ENCODE measurements at regions not wholly inside any gene's neighbourhood (a gene's known extent, or its start where the extent isn't known, plus 50 kb on each side); places are given as distances from the start of the nearest gene placed in this dataset.

DNA sequence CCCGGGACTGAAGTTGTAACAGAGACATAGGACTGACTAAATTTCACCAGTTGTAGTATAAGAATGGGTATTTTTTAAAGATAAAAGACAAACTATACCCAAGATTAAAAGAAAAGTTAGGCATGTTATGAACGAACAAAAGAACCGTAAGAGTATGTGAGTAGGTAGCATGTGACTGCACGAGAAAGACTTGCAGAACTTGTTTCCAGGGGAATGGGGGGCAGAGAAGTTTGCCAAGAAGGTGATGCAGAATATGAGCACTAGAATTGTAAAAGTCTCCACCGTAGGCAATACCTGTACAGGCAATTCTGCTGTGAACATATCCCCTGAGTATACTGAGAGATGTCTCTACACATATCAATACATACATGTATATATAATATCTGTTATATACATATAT lies 614.7 kb downstream of the PRELID2 start:
- TF ChIP-seq, protein P1, sequence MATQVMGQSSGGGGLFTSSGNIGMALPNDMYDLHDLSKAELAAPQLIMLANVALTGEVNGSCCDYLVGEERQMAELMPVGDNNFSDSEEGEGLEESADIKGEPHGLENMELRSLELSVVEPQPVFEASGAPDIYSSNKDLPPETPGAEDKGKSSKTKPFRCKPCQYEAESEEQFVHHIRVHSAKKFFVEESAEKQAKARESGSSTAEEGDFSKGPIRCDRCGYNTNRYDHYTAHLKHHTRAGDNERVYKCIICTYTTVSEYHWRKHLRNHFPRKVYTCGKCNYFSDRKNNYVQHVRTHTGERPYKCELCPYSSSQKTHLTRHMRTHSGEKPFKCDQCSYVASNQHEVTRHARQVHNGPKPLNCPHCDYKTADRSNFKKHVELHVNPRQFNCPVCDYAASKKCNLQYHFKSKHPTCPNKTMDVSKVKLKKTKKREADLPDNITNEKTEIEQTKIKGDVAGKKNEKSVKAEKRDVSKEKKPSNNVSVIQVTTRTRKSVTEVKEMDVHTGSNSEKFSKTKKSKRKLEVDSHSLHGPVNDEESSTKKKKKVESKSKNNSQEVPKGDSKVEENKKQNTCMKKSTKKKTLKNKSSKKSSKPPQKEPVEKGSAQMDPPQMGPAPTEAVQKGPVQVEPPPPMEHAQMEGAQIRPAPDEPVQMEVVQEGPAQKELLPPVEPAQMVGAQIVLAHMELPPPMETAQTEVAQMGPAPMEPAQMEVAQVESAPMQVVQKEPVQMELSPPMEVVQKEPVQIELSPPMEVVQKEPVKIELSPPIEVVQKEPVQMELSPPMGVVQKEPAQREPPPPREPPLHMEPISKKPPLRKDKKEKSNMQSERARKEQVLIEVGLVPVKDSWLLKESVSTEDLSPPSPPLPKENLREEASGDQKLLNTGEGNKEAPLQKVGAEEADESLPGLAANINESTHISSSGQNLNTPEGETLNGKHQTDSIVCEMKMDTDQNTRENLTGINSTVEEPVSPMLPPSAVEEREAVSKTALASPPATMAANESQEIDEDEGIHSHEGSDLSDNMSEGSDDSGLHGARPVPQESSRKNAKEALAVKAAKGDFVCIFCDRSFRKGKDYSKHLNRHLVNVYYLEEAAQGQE (IDR thresholded peaks at IDR 0.05): no peak
- TF ChIP-seq POLR2A (IDR thresholded peaks at IDR 0.05; ENCODE audit: low read length) (no peak), MAFK (IDR thresholded peaks at IDR 0.05; ENCODE audit: partially characterized antibody) (no peak), MAZ (IDR thresholded peaks at IDR 0.05; ENCODE audit: borderline replicate concordance, low read depth, low read length) (no peak), CEBPB (IDR thresholded peaks at IDR 0.05) (no peak), ESRRA (IDR thresholded peaks at IDR 0.05; ENCODE audit: borderline replicate concordance, low read length) (no peak)

All from A549 (cell line).